HEK293 (cell line): ENCODE measurements at regions not wholly inside any gene's neighbourhood (a gene's known extent, or its start where the extent isn't known, plus 50 kb on each side); places are given as distances from the start of the nearest gene placed in this dataset.

ENCODE experiments used
- CTCF ChIA-PET: fragments of 350-600 bp; formaldehyde crosslinking; extraction: SDS; loops from one replicate; lab custom pipeline; 2021; ENCODE audit warnings: antibody characterized with exemption; lab: Yijun Ruan, JAX
- POLR2A ChIA-PET: fragments of 300-600 bp; formaldehyde crosslinking; extraction: SDS; loops from one replicate; lab custom pipeline; 2020; ENCODE audit warnings: antibody characterized with exemption, inconsistent platforms; lab: Yijun Ruan, JAX
- H3K27ac ChIP-seq: fragments of 200-500 bp; sonication (Bioruptor generic); 2 replicates; pipeline ENCODE4 v1.5.1; 2014; ENCODE audit warnings: low read depth, low read length, control low read depth, inconsistent platforms; ENCODE audit errors: extremely low read depth
- H3K36me3 ChIP-seq, 2 experiments: fragments of 200-500 bp in 1 of 2; sonication (Bioruptor generic) in 1 of 2; 1 replicate in 1 of 2; 2 replicates in 1 of 2; pipeline ENCODE4 v1.5.1; 2014 to 2017; ENCODE audit warnings: inconsistent platforms in 2 of 2, low read length in 2 of 2; ENCODE audit not compliant: control insufficient read depth in 2 of 2, insufficient read depth in 1 of 2
- H3K4me1 ChIP-seq: fragments of 200-500 bp; sonication (Bioruptor generic); 2 replicates; pipeline ENCODE4 v1.5.1; 2014; ENCODE audit warnings: mild to moderate bottlenecking, low read length, inconsistent platforms; ENCODE audit not compliant: control insufficient read depth, insufficient read depth
- H3K4me3 ChIP-seq: 2 replicates; pipeline ENCODE4 v1.5.1; 2011; ENCODE audit warnings: low read depth, mild to moderate bottlenecking, control low read depth, low read length, moderate library complexity
- H3K9me3 ChIP-seq: fragments of 200-500 bp; sonication (Bioruptor generic); 2 replicates; pipeline ENCODE4 v1.5.1; 2014; ENCODE audit warnings: low read depth, low read length, inconsistent platforms; ENCODE audit not compliant: control insufficient read depth, insufficient read depth
- GFI1B ChIP-seq: fragments of 450-650 bp; formaldehyde crosslinking; IDR thresholded peaks from 2 replicates; pipeline ENCODE4 v1.5.1; 2016; ENCODE audit warnings: missing biosample characterization, missing genetic modification characterization
- HOXA7 ChIP-seq: sonication (generic); formaldehyde crosslinking; IDR thresholded peaks from 2 replicates; pipeline ENCODE4 v1.8.1; 2022; ENCODE audit warnings: missing genetic modification reagents, borderline replicate concordance
- TCF7L2 ChIP-seq: IDR thresholded peaks from 2 replicates; pipeline ENCODE4 v1.6.1; 2011; ENCODE audit warnings: low read depth, mild to moderate bottlenecking, inconsistent platforms, low read length, moderate library complexity, borderline replicate concordance
- ZBTB10 ChIP-seq: fragments of 450-650 bp; formaldehyde crosslinking; IDR thresholded peaks from 2 replicates; pipeline ENCODE4 v1.5.1; 2016; ENCODE audit warnings: missing biosample characterization, missing genetic modification characterization
- ZBTB21 ChIP-seq: fragments of 450-650 bp; formaldehyde crosslinking; IDR thresholded peaks from 2 replicates; pipeline ENCODE4 v1.5.1; 2017; ENCODE audit warnings: missing biosample characterization, missing genetic modification characterization
- ZNF10 ChIP-seq: fragments of 450-650 bp; formaldehyde crosslinking; IDR thresholded peaks from 2 replicates; pipeline ENCODE4 v1.5.1; 2017; ENCODE audit warnings: missing biosample characterization, missing genetic modification characterization
- ZNF132 ChIP-seq: fragments of 450-650 bp; formaldehyde crosslinking; IDR thresholded peaks from 2 replicates; pipeline ENCODE4 v1.5.1; 2017; ENCODE audit warnings: missing biosample characterization, missing genetic modification characterization, borderline replicate concordance
- ZNF202 ChIP-seq: fragments of 450-650 bp; formaldehyde crosslinking; IDR thresholded peaks from 2 replicates; pipeline ENCODE4 v1.5.1; 2016; ENCODE audit warnings: missing biosample characterization, missing genetic modification characterization, borderline replicate concordance
- ZNF223 ChIP-seq: fragments of 450-650 bp; formaldehyde crosslinking; IDR thresholded peaks from 2 replicates; pipeline ENCODE4 v1.5.1; 2016; ENCODE audit warnings: missing biosample characterization, missing genetic modification characterization
- ZNF248 ChIP-seq: fragments of 450-650 bp; formaldehyde crosslinking; IDR thresholded peaks from 2 replicates; pipeline ENCODE4 v1.5.1; 2017; ENCODE audit warnings: missing biosample characterization, missing genetic modification characterization
- ZNF311 ChIP-seq: fragments of 450-650 bp; formaldehyde crosslinking; IDR thresholded peaks from 2 replicates; pipeline ENCODE4 v1.5.1; 2017; ENCODE audit warnings: missing biosample characterization, missing genetic modification characterization, borderline replicate concordance
- ZNF670 ChIP-seq: fragments of 450-650 bp; formaldehyde crosslinking; IDR thresholded peaks from 2 replicates; pipeline ENCODE4 v1.5.1; 2016; ENCODE audit warnings: missing biosample characterization, missing genetic modification characterization, low read depth
- ZNF768 ChIP-seq: fragments of 450-650 bp; formaldehyde crosslinking; IDR thresholded peaks from 2 replicates; pipeline ENCODE4 v1.5.1; 2018; ENCODE audit warnings: missing biosample characterization, mild to moderate bottlenecking, missing genetic modification characterization
- ZNF785 ChIP-seq: fragments of 450-650 bp; formaldehyde crosslinking; IDR thresholded peaks from 2 replicates; pipeline ENCODE4 v1.5.1; 2016; ENCODE audit warnings: missing biosample characterization, missing genetic modification characterization
- ZNF791 ChIP-seq: fragments of 450-650 bp; formaldehyde crosslinking; IDR thresholded peaks from 2 replicates; pipeline ENCODE4 v1.5.1; 2016; ENCODE audit warnings: missing biosample characterization, missing genetic modification characterization
- ZXDB ChIP-seq: fragments of 450-650 bp; formaldehyde crosslinking; IDR thresholded peaks from 2 replicates; pipeline ENCODE4 v1.5.1; 2016; ENCODE audit warnings: missing biosample characterization, missing genetic modification characterization
- TF ChIP-seq, protein P1 (sequence below): fragments of 450-650 bp; formaldehyde crosslinking; IDR thresholded peaks from 2 replicates; pipeline ENCODE4 v1.5.1; 2016; ENCODE audit warnings: missing biosample characterization, missing genetic modification characterization
- TF ChIP-seq, protein P2 (sequence below): fragments of 450-650 bp; formaldehyde crosslinking; IDR thresholded peaks from 2 replicates; pipeline ENCODE4 v1.5.1; 2016; ENCODE audit warnings: missing biosample characterization, missing genetic modification characterization, low read depth

DNA sequence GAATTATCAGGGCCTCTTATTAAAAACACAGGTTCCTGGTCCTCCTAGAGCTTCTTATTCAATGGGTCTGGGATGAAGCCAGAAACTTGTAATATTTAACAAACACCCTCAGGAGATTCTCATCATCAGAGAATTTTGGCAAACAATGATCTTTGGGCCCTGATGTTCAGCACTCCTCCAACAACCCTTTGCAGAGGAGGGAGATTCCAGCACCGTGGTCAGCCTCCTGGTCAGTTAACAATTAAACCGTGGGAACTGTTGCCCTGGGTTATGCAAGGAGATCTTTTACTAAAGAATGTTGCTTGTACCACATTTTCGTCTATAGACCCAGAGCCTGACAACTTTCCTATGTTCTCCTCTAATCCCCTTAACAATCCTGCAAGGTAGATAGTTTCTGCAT, 294.4 kb downstream of the PLPP3 start (continued):
- TF ChIP-seq ZNF791 (tag by site-specific recombination) (no peak), GFI1B (tag by site-specific recombination) (no peak), ZNF670 (tag by site-specific recombination) (no peak), ZNF248 (no peak), ZNF10 (tag by site-specific recombination) (no peak), ZNF785 (tag by site-specific recombination) (no peak)
- TF ChIP-seq, all 188 proteins: peak for 0

DNA sequence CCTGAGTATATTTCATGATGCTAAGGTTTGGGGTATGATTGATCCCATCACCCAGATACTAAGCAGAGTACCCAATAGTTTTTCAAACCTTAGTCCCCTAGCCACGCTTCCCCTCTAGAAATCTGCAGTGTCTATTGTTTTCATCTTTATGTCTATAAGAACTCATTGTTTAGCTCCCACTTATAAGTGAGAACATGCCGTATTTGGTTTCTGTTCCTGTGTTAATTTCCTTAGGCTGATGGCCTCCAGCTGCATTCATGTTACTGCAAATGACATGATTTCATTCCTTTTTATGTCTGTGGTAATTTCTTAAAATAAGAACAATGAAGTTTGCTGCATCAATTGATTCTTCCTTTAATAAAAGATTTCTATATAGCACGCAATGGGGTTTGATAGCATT, 301.3 kb downstream of the PLPP3 start:
- H3K9me3 ChIP-seq, result no peaks in the 10 kb centered on the region
- POLR2A ChIA-PET, result no interaction called here
- CTCF ChIA-PET, result no interaction called here
- H3K36me3 ChIP-seq, result no peaks in the 10 kb centered on the region
- H3K4me1 ChIP-seq, result no peaks in the 10 kb centered on the region
- TF ChIP-seq TCF7L2, result no peak
- TF ChIP-seq ZXDB (tag by site-specific recombination), result no peak
- no peak for TF ChIP-seq ZNF768 (tag by site-specific recombination)
- no peak for TF ChIP-seq HOXA7
- TF ChIP-seq ZNF223 (tag by site-specific recombination), result no peak
- TF ChIP-seq ZNF202 (tag by site-specific recombination), result no peak
- no peak overlapping the region for H3K27ac ChIP-seq
- H3K4me3 ChIP-seq, result no peak overlapping the region

DNA sequence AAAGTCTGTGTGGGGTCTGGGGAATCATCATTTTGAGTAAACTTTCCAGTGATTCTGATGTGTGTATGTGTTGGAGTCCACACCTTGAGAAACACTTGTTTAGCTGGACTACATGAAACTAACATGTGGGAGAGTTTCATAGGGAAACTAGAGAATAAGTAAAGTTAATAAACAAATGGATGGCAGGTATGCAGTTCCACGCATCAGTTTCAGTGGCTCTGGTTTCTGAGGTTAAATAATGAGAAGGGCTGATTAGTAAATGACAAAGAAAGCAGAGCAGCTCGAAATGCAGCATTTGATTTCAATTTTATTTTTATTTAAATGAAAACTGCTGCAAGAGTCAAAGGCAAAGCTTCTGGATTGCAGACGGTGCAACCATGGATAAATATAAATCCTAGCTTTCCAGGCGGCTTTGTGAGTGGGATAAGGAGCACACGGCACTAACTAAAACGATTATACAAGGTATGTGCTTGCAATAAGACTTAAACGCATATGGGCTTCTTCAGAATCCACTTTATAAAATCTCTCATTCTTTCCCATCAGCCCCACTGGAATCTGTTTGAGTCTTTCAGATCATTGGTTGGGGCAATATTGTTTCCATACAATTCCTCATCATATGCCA, 310.7 kb downstream of the PLPP3 start:
- POLR2A ChIA-PET, result no interaction called here
- no peaks in the 10 kb centered on the region for H3K36me3 ChIP-seq
- H3K4me3 ChIP-seq, result no peak overlapping the region
- CTCF ChIA-PET, result no interaction called here
- no peaks in the 10 kb centered on the region for H3K9me3 ChIP-seq
- H3K27ac ChIP-seq, result no peak overlapping the region
- H3K4me1 ChIP-seq, result no peaks in the 10 kb centered on the region
- TF ChIP-seq ZBTB21 (tag by site-specific recombination), result no peak
- TF ChIP-seq ZBTB10, result no peak
- TF ChIP-seq, protein P1, sequence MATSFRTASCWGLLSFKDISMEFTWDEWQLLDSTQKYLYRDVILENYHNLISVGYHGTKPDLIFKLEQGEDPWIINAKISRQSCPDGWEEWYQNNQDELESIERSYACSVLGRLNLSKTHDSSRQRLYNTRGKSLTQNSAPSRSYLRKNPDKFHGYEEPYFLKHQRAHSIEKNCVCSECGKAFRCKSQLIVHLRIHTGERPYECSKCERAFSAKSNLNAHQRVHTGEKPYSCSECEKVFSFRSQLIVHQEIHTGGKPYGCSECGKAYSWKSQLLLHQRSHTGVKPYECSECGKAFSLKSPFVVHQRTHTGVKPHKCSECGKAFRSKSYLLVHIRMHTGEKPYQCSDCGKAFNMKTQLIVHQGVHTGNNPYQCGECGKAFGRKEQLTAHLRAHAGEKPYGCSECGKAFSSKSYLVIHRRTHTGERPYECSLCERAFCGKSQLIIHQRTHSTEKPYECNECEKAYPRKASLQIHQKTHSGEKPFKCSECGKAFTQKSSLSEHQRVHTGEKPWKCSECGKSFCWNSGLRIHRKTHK (tag by site-specific recombination), result no peak
- TF ChIP-seq, protein P2, sequence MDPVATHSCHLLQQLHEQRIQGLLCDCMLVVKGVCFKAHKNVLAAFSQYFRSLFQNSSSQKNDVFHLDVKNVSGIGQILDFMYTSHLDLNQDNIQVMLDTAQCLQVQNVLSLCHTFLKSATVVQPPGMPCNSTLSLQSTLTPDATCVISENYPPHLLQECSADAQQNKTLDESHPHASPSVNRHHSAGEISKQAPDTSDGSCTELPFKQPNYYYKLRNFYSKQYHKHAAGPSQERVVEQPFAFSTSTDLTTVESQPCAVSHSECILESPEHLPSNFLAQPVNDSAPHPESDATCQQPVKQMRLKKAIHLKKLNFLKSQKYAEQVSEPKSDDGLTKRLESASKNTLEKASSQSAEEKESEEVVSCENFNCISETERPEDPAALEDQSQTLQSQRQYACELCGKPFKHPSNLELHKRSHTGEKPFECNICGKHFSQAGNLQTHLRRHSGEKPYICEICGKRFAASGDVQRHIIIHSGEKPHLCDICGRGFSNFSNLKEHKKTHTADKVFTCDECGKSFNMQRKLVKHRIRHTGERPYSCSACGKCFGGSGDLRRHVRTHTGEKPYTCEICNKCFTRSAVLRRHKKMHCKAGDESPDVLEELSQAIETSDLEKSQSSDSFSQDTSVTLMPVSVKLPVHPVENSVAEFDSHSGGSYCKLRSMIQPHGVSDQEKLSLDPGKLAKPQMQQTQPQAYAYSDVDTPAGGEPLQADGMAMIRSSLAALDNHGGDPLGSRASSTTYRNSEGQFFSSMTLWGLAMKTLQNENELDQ, result no peak
- no peak for TF ChIP-seq ZNF311 (tag by site-specific recombination)
- no peak for TF ChIP-seq ZNF791 (tag by site-specific recombination)
- no peak for TF ChIP-seq ZNF132 (tag by site-specific recombination)
- TF ChIP-seq TCF7L2, result no peak
- no peak for TF ChIP-seq ZNF202 (tag by site-specific recombination)
